ENCODE measurements at regions not wholly inside any gene's neighbourhood (a gene's known extent, or its start where the extent isn't known, plus 50 kb on each side); places are given as distances from the start of the nearest gene placed in this dataset.

DNA sequence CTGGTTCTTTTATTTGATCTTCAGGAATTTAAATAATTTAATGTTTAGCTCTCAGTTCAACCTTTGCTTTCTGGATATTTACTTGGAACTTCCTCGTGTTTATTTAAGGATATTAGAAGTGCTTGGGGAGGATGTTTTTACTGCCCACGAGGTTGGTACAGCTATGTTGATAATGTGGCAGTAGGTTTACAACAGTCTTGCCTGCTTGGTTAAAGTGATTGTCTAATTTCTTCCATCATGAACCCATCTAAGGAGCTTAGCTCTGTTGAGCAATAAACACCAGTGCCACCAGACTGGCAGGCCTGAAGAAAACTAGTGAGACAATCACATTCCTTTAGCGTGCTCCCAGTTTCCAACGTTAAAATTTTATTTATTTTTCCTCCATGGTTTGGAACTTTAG, 94.5 kb downstream of the ICOS start:
- TF ChIP-seq, protein P1, sequence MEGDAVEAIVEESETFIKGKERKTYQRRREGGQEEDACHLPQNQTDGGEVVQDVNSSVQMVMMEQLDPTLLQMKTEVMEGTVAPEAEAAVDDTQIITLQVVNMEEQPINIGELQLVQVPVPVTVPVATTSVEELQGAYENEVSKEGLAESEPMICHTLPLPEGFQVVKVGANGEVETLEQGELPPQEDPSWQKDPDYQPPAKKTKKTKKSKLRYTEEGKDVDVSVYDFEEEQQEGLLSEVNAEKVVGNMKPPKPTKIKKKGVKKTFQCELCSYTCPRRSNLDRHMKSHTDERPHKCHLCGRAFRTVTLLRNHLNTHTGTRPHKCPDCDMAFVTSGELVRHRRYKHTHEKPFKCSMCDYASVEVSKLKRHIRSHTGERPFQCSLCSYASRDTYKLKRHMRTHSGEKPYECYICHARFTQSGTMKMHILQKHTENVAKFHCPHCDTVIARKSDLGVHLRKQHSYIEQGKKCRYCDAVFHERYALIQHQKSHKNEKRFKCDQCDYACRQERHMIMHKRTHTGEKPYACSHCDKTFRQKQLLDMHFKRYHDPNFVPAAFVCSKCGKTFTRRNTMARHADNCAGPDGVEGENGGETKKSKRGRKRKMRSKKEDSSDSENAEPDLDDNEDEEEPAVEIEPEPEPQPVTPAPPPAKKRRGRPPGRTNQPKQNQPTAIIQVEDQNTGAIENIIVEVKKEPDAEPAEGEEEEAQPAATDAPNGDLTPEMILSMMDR (IDR thresholded peaks at IDR 0.05; ENCODE audit: insufficient read depth, low read depth, low read length), result no peak
- TF ChIP-seq EZH2 (IDR thresholded peaks at IDR 0.05; ENCODE audit: insufficient read depth, low read length), result no peak
